Uterus (tissue), 3 donors: ENCODE measurements at regions not wholly inside any gene's neighbourhood (a gene's known extent, or its start where the extent isn't known, plus 50 kb on each side); places are given as distances from the start of the nearest gene placed in this dataset.

Source experiments
- DNase-seq, 2 donors: peaks; one replicate each; pipeline ENCODE4 v3.0.0-alpha.2; 2019 to 2020
- H3K27ac ChIP-seq, 2 donors: fragments of 200-600 bp; sonication (generic); 1 replicate in 1 of 2; 2 replicates in 1 of 2; pipeline ENCODE4 v1.5.1; 2016 to 2018
- H3K27me3 ChIP-seq, 2 donors: fragments of 200-600 bp; sonication (generic); one replicate each; pipeline ENCODE4 v1.5.1; 2018 to 2019; ENCODE audit warnings: control low read depth in 1 of 2
- H3K36me3 ChIP-seq, 2 donors: fragments of 200-600 bp; sonication (generic); one replicate each; pipeline ENCODE4 v1.5.1; 2019; ENCODE audit warnings: control low read depth in 1 of 2
- H3K4me1 ChIP-seq, 2 donors: fragments of 200-600 bp; sonication (generic); one replicate each; pipeline ENCODE4 v1.5.1; 2018 to 2019; ENCODE audit warnings: control low read depth in 1 of 2
- H3K4me3 ChIP-seq, 2 donors: fragments of 200-600 bp; sonication (generic); 1 replicate in 1 of 2; 2 replicates in 1 of 2; pipeline ENCODE4 v1.5.1; 2018 to 2019; ENCODE audit warnings: mild to moderate bottlenecking in 1 of 2
- H3K9me3 ChIP-seq, 2 donors: fragments of 200-600 bp; sonication (generic); one replicate each; pipeline ENCODE4 v1.5.1; 2019; ENCODE audit warnings: control low read depth in 1 of 2
- POLR2A ChIP-seq, 2 donors: fragments of 450-650 bp; IDR thresholded peaks; one replicate each; pipeline ENCODE4 v1.6.1; 2016; ENCODE audit warnings: antibody characterized with exemption in 2 of 2, mild to moderate bottlenecking in 1 of 2, moderate library complexity in 1 of 2
- intact Hi-C: fragments of 100-400 bp; cut with DNase I; formaldehyde crosslinking; loops from one replicate; pipeline ENCODE4 v1.15.1; 2023; ENCODE audit warnings: low total_unique reads
- TF ChIP-seq, protein P1 (sequence below), 4 experiments: fragments of 200-600 bp in 2 of 4; fragments of 450-650 bp in 2 of 4; sonication (generic) in 2 of 4; IDR thresholded peaks; one replicate each; pipeline ENCODE4 v1.5.1; 2016 to 2019; ENCODE audit warnings: antibody characterized with exemption in 4 of 4, mild to moderate bottlenecking in 2 of 4, moderate library complexity in 1 of 4
- donor health status: DM: yes; HTN: yes; CAD: no.

DNA sequence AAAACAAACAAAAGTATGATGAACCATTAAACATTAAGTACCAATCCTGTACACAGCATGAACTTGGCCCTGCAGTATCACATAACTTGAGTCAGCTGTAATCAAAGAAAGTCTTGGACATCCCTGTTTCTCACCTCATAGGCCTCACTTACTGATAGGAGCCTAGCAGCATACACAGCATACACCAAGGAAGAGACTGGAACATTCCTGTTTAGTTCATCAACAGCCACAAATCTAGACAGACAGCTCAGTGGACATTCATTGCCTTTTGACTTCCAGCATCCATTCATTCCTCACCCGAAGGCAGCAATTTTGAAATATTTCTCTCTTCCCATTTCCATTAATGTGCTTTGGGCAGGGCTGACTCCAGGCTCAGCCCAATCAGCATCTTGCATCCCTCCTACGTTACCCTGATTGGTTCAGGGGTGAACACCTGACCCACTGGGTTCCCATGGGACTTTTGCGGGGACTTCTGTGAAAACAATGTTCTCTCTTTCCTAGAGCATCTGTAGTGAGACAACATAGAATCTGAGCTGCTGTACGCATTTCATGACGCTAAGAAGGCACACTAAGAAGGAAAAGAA lies 336.7 kb upstream of the ZFHX3 start:
- Histone ChIP-seq H3K4me3 (no peak overlapping the region), H3K36me3 (no peaks in the 10 kb centered on the region), H3K4me1 (no peaks in the 10 kb centered on the region), H3K9me3 (no peaks in the 10 kb centered on the region), H3K27me3 (no peaks in the 10 kb centered on the region), H3K27ac (no peak overlapping the region)
- intact Hi-C loops = no loop called here
- no peak for TF ChIP-seq POLR2A (IDR thresholded peaks at IDR 0.05)
- TF ChIP-seq, protein P1, sequence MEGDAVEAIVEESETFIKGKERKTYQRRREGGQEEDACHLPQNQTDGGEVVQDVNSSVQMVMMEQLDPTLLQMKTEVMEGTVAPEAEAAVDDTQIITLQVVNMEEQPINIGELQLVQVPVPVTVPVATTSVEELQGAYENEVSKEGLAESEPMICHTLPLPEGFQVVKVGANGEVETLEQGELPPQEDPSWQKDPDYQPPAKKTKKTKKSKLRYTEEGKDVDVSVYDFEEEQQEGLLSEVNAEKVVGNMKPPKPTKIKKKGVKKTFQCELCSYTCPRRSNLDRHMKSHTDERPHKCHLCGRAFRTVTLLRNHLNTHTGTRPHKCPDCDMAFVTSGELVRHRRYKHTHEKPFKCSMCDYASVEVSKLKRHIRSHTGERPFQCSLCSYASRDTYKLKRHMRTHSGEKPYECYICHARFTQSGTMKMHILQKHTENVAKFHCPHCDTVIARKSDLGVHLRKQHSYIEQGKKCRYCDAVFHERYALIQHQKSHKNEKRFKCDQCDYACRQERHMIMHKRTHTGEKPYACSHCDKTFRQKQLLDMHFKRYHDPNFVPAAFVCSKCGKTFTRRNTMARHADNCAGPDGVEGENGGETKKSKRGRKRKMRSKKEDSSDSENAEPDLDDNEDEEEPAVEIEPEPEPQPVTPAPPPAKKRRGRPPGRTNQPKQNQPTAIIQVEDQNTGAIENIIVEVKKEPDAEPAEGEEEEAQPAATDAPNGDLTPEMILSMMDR (IDR thresholded peaks at IDR 0.05) = no peak
- DNase-seq = no peak

DNA sequence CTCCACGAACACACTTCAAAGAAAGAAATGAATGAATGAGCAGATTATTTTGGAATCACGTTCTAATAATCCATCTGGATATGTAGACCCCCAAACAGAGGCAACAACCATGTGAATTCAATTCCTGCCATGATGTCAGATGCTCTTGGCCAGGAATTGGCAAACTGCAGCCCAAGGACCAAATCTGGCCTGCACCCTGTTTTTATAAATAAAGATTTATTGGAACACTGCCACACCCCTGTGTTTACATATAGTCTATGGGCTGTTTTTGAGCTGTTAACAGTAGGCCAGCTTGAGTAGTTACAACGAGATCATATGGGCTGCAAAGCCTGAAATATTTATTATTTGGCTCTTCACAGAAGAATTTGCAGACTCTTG lies 336.0 kb upstream of the ZFHX3 start:
- Histone ChIP-seq H3K27me3 (no peaks in the 10 kb centered on the region), H3K27ac (no peak overlapping the region), H3K4me1 (no peaks in the 10 kb centered on the region), H3K4me3 (no peak overlapping the region), H3K9me3 (no peaks in the 10 kb centered on the region), H3K36me3 (no peaks in the 10 kb centered on the region)
- intact Hi-C loops = no loop called here
- no peak for TF ChIP-seq POLR2A (IDR thresholded peaks at IDR 0.05)
- TF ChIP-seq, protein P1 (IDR thresholded peaks at IDR 0.05) = no peak
- DNase-seq = no peak

DNA sequence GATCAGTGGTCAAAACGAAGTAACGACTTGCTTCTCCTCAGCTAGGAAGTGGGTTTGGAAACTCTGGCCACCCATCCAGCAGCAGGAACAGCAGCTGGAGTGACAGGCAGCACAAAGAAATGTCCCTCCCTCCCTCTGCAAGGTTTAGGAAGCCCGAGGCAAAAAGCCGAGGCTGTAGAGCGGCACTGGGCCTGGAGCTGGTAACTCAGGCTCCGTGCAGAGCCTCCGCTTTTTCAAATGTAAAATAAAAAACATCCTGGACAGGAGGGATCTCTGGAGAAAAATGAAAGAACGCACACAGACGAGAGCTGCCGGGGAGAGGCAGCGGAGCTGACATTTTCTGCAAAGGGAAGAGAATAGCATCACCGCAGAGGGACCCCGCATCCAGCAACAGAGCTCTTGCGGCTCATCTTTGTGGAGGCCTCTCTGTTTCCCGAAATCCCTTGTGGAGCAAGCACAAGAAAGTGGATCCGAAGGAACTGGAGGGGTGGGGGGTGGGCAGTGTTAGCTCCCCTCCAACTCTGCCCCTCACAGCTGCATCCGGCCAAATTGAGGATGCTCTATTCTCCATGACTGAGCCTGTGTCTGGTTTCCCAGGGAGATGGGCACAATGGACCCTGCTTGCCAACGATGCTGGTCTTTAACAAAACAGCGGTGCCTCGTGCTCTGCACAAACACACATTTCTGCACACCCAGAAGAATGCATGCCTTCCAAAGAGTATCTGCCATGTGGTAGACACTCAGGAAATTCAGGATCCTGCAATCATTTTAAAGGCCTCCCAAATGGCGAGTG lies 335.5 kb upstream of the ZFHX3 start:
- intact Hi-C loops = no loop called here
- no peak for DNase-seq
- H3K9me3 ChIP-seq = no peaks in the 10 kb centered on the region
- no peaks in the 10 kb centered on the region for H3K4me1 ChIP-seq
- H3K27ac ChIP-seq = no peak overlapping the region
- TF ChIP-seq, protein P1 (IDR thresholded peaks at IDR 0.05) = no peak
- no peak for TF ChIP-seq POLR2A (IDR thresholded peaks at IDR 0.05)
- no peaks in the 10 kb centered on the region for H3K36me3 ChIP-seq
- no peaks in the 10 kb centered on the region for H3K27me3 ChIP-seq
- no peak overlapping the region for H3K4me3 ChIP-seq

DNA sequence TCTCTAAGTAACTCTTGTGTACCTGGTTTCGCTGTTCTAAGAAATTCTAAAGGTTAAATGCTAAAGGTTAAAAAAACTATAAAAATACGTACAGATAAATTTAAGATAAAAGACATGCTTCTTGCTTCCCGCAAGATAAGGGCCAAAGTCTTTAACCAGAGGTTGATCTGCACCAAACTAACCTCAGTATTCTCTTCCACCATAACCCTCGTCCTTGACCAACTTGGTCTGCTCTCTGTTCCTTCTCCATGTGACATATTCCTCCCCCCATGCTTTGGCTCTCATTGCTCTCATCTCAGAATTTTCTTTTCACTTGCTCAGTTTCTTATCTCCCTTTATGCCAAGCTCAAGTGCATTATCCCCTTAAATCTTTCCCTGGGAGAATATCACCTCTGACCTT lies 330.5 kb upstream of the ZFHX3 start:
- Histone ChIP-seq H3K27me3 (no peaks in the 10 kb centered on the region), H3K36me3 (no peaks in the 10 kb centered on the region), H3K4me3 (no peak overlapping the region), H3K9me3 (no peaks in the 10 kb centered on the region), H3K27ac (no peak overlapping the region), H3K4me1 (no peaks in the 10 kb centered on the region)
- no peak for TF ChIP-seq POLR2A (IDR thresholded peaks at IDR 0.05)
- intact Hi-C loops = no loop called here
- DNase-seq = no peak

DNA sequence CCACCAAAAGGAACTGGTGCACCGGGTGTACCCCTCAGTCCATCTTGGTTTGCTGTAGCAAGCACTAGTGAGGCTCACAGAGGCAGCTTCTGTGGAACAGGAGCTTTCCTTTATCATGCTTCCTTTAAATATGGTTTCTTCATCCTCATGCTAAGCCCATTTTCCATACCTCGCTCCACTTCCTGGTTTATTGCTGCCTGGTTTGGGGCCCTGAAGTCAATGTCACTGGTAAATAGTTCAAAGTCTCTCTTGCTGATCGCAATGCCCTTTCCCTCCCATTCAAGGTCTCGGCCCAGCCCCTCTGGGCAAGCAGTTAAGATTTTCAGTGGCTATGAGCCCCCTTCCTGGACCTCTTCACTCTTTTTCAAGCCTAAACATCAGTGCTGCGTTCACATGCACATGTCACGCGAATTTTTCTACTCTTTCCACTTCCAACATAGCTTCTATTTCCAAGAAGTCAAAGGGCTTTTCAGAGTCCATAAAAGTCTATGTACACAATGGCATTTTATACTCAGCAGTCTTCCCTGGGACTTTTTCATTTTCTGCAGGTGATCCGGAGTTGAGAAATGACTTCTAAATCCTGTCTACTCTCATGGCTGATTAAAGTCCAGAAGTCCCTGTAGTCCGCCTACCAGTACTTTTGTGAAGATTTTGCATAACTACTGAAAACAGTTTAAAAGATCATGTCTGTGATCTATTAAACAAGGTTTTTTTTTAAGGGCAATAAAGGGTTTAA lies 323.8 kb upstream of the ZFHX3 start:
- Histone ChIP-seq H3K4me1 (no peaks in the 10 kb centered on the region), H3K4me3 (no peak overlapping the region), H3K27ac (no peak overlapping the region), H3K36me3 (no peaks in the 10 kb centered on the region), H3K9me3 (no peaks in the 10 kb centered on the region), H3K27me3 (no peaks in the 10 kb centered on the region)
- intact Hi-C loops = no loop called here
- TF ChIP-seq, protein P1 (IDR thresholded peaks at IDR 0.05) = no peak
- no peak for TF ChIP-seq POLR2A (IDR thresholded peaks at IDR 0.05)
- no peak for DNase-seq
